K562 (cell line): ENCODE measurements at regions not wholly inside any gene's neighbourhood (a gene's known extent, or its start where the extent isn't known, plus 50 kb on each side); places are given as distances from the start of the nearest gene placed in this dataset.

Source experiments
- AFF1 ChIP-seq, 2 experiments: fragments of 450-650 bp; IDR thresholded peaks; 2 replicates each; pipeline ENCODE4 v1.6.1; 2018; ENCODE audit warnings: mild to moderate bottlenecking in 2 of 2, low read depth in 1 of 2; ENCODE audit not compliant: partially characterized antibody in 2 of 2
- CTCFL ChIP-seq: IDR thresholded peaks from 2 replicates; pipeline ENCODE4 v1.6.1; 2011; ENCODE audit warnings: borderline replicate concordance, low read depth, mild to moderate bottlenecking, moderate library complexity, low read length; ENCODE audit not compliant: insufficient read depth, poor library complexity, severe bottlenecking
- GTF2B ChIP-seq: IDR thresholded peaks from 2 replicates; pipeline ENCODE4 v1.6.1; 2011; ENCODE audit not compliant: insufficient read length; ENCODE audit errors: extremely low read depth
- POU5F1 ChIP-seq: fragments of 150-350 bp; IDR thresholded peaks from 2 replicates; pipeline ENCODE4 v1.6.1; 2014; ENCODE audit warnings: borderline replicate concordance, low read length, low read depth, mild to moderate bottlenecking; ENCODE audit not compliant: partially characterized antibody
- RAD21 ChIP-seq, 2 experiments: fragments of 250-450 bp in 1 of 2; fragments of 450-650 bp in 1 of 2; sonication (Bioruptor Pico) in 1 of 2; formaldehyde crosslinking in 1 of 2; IDR thresholded peaks in 1 of 2; conservative IDR thresholded peaks in 1 of 2; 2 replicates each; pipeline versions ENCODE4 v1.4.0 to v1.8.0; 2020 to 2022; ENCODE audit warnings: mild to moderate bottlenecking in 2 of 2, moderate library complexity in 1 of 2
- ZKSCAN8 ChIP-seq: fragments of 200-800 bp; sonication (Bioruptor generic); IDR thresholded peaks from 2 replicates; pipeline ENCODE4 v1.6.1; 2016; ENCODE audit warnings: missing genetic modification characterization, missing compliant biosample characterization
- TF ChIP-seq, protein P1 (sequence below): fragments of 450-650 bp; IDR thresholded peaks from 2 replicates; pipeline ENCODE4 v1.7.1; 2018; ENCODE audit warnings: mild to moderate bottlenecking, low read depth; ENCODE audit not compliant: partially characterized antibody
- TF ChIP-seq, protein P2 (sequence below), 2 experiments: fragments of 200-800 bp in 1 of 2; sonication (Bioruptor generic) in 1 of 2; sonication (generic) in 1 of 2; formaldehyde crosslinking in 1 of 2; IDR thresholded peaks in 1 of 2; conservative IDR thresholded peaks in 1 of 2; 2 replicates each; pipeline versions ENCODE4 v1.5.0 to v1.6.1; 2016 to 2020; ENCODE audit warnings: missing compliant biosample characterization in 1 of 2, missing genetic modification characterization in 1 of 2, missing genetic modification reagents in 1 of 2

DNA sequence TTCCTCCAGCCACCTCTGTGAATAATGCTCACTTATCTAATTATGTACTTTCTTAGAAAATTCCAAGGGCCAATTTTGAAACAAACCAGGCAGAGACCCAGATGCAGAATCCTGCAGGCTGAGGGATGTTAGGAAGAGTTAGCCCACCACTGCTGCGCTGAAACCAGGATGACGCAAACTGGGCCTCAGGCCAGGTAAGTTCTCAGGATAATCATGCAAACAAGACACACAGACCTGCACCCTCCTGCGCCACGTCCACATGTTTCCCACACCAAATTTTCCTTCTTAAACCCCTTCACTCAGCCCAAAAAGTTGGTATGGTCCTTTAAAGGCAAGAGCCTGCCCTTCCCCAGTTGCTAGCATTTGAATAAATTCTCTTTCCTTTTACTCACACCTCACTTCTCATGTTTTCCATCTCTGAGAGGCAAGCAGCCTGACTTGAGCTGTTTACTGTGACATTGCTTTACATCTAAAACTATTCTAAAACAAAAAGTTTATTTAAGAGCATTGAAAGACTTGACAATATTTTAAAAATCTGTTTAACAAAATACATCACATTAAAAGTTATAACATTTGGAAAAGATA is 887.1 kb downstream of the LRRIQ3 start (continued):
- no peak for TF ChIP-seq AFF1 (IDR thresholded peaks at IDR 0.05; ENCODE audit: low read depth in 1 of 2, partially characterized antibody in 2 of 2)
- TF ChIP-seq ZKSCAN8 (CRISPR knock-in tag) = no peak
- no peak for TF ChIP-seq GTF2B
- TF ChIP-seq, protein P1, sequence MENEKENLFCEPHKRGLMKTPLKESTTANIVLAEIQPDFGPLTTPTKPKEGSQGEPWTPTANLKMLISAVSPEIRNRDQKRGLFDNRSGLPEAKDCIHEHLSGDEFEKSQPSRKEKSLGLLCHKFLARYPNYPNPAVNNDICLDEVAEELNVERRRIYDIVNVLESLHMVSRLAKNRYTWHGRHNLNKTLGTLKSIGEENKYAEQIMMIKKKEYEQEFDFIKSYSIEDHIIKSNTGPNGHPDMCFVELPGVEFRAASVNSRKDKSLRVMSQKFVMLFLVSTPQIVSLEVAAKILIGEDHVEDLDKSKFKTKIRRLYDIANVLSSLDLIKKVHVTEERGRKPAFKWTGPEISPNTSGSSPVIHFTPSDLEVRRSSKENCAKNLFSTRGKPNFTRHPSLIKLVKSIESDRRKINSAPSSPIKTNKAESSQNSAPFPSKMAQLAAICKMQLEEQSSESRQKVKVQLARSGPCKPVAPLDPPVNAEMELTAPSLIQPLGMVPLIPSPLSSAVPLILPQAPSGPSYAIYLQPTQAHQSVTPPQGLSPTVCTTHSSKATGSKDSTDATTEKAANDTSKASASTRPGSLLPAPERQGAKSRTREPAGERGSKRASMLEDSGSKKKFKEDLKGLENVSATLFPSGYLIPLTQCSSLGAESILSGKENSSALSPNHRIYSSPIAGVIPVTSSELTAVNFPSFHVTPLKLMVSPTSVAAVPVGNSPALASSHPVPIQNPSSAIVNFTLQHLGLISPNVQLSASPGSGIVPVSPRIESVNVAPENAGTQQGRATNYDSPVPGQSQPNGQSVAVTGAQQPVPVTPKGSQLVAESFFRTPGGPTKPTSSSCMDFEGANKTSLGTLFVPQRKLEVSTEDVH = no peak
- TF ChIP-seq, protein P2, sequence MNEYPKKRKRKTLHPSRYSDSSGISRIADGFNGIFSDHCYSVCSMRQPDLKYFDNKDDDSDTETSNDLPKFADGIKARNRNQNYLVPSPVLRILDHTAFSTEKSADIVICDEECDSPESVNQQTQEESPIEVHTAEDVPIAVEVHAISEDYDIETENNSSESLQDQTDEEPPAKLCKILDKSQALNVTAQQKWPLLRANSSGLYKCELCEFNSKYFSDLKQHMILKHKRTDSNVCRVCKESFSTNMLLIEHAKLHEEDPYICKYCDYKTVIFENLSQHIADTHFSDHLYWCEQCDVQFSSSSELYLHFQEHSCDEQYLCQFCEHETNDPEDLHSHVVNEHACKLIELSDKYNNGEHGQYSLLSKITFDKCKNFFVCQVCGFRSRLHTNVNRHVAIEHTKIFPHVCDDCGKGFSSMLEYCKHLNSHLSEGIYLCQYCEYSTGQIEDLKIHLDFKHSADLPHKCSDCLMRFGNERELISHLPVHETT (CRISPR knock-in tag; conservative IDR thresholded peaks at IDR 0.05 in 1 of 2, IDR thresholded peaks at IDR 0.05 in 1 of 2) = no peak
- TF ChIP-seq RAD21 (CRISPR knock-in tag; conservative IDR thresholded peaks at IDR 0.05 in 1 of 2, IDR thresholded peaks at IDR 0.05 in 1 of 2) = no peak
- TF ChIP-seq CTCFL = no peak
- TF ChIP-seq POU5F1 = no peak
